ENCODE measurements at regions not wholly inside any gene's neighbourhood (a gene's known extent, or its start where the extent isn't known, plus 50 kb on each side); places are given as distances from the start of the nearest gene placed in this dataset.

GRCh38 chr13:90683711-90684131 is 663.8 kb upstream of the MIR17HG start:
- H3K27ac Mint-ChIP-seq (ENCODE audit: unreplicated experiment) = no peak overlapping the region
- TF ChIP-seq CTCF (IDR thresholded peaks at IDR 0.05; ENCODE audit: partially characterized antibody, unreplicated experiment) = no peak
- peaks cover 7% of the 10 kb centered on the region for H3K4me1 Mint-ChIP-seq (ENCODE audit: low read depth, unreplicated experiment)
- H3K9me3 Mint-ChIP-seq (ENCODE audit: unreplicated experiment) = no peaks in the 10 kb centered on the region
- no peak overlapping the region for H3K4me3 Mint-ChIP-seq (ENCODE audit: unreplicated experiment)
- no peaks in the 10 kb centered on the region for H3K36me3 Mint-ChIP-seq (ENCODE audit: unreplicated experiment)
- DNase-seq = no peak
- H3K27me3 Mint-ChIP-seq (ENCODE audit: unreplicated experiment) = no peaks in the 10 kb centered on the region

- Mint-ChIP-seq H3K36me3 (ENCODE audit: unreplicated experiment) (no peaks in the 10 kb centered on the region), H3K4me1 (ENCODE audit: low read depth, unreplicated experiment) (peaks cover 7% of the 10 kb centered on the region), H3K27ac (ENCODE audit: unreplicated experiment) (no peak overlapping the region), H3K27me3 (ENCODE audit: unreplicated experiment) (no peaks in the 10 kb centered on the region), H3K4me3 (ENCODE audit: unreplicated experiment) (no peak overlapping the region), H3K9me3 (ENCODE audit: unreplicated experiment) (no peaks in the 10 kb centered on the region)
- TF ChIP-seq CTCF (IDR thresholded peaks at IDR 0.05; ENCODE audit: partially characterized antibody, unreplicated experiment) = no peak
- DNase-seq = no peak
These were observed 661.0 kb upstream of the MIR17HG start for GRCh38 chr13:90686442-90686841.

GRCh38 chr13:90689111-90689510 is 658.4 kb upstream of the MIR17HG start:
- Mint-ChIP-seq H3K27me3 (ENCODE audit: unreplicated experiment) (no peaks in the 10 kb centered on the region), H3K27ac (ENCODE audit: unreplicated experiment) (no peak overlapping the region), H3K4me1 (ENCODE audit: low read depth, unreplicated experiment) (peaks cover 7% of the 10 kb centered on the region), H3K4me3 (ENCODE audit: unreplicated experiment) (no peak overlapping the region), H3K36me3 (ENCODE audit: unreplicated experiment) (no peaks in the 10 kb centered on the region), H3K9me3 (ENCODE audit: unreplicated experiment) (no peaks in the 10 kb centered on the region)
- no peak for TF ChIP-seq CTCF (IDR thresholded peaks at IDR 0.05; ENCODE audit: partially characterized antibody, unreplicated experiment)
- no peak for DNase-seq

- DNase-seq = no peak
- H3K4me1 Mint-ChIP-seq (ENCODE audit: low read depth, unreplicated experiment) = peaks cover 7% of the 10 kb centered on the region
- TF ChIP-seq CTCF (IDR thresholded peaks at IDR 0.05; ENCODE audit: partially characterized antibody, unreplicated experiment) = no peak
These were observed 656.9 kb upstream of the MIR17HG start for GRCh38 chr13:90690458-90691080.

GRCh38 chr13:90696254-90696653 is 651.2 kb upstream of the MIR17HG start:
- DNase-seq = no peak
- no peak overlapping the region for H3K27ac Mint-ChIP-seq (ENCODE audit: unreplicated experiment)
- H3K4me3 Mint-ChIP-seq (ENCODE audit: unreplicated experiment) = no peak overlapping the region
- H3K4me1 Mint-ChIP-seq (ENCODE audit: low read depth, unreplicated experiment) = peaks cover 2% of the 10 kb centered on the region
- no peaks in the 10 kb centered on the region for H3K27me3 Mint-ChIP-seq (ENCODE audit: unreplicated experiment)
- peaks cover 3% of the 10 kb centered on the region for H3K9me3 Mint-ChIP-seq (ENCODE audit: unreplicated experiment)
- no peaks in the 10 kb centered on the region for H3K36me3 Mint-ChIP-seq (ENCODE audit: unreplicated experiment)
- no peak for TF ChIP-seq CTCF (IDR thresholded peaks at IDR 0.05; ENCODE audit: partially characterized antibody, unreplicated experiment)

More at GRCh38 chr13:90690458-90691080, 656.9 kb upstream of the MIR17HG start:
- H3K27ac Mint-ChIP-seq (ENCODE audit: unreplicated experiment) = no peak overlapping the region
- no peak overlapping the region for H3K4me3 Mint-ChIP-seq (ENCODE audit: unreplicated experiment)
- H3K9me3 Mint-ChIP-seq (ENCODE audit: unreplicated experiment) = no peaks in the 10 kb centered on the region
- no peaks in the 10 kb centered on the region for H3K36me3 Mint-ChIP-seq (ENCODE audit: unreplicated experiment)
- H3K27me3 Mint-ChIP-seq (ENCODE audit: unreplicated experiment) = no peaks in the 10 kb centered on the region
